Gastrocnemius medialis (tissue), 4 donors: ENCODE measurements at regions not wholly inside any gene's neighbourhood (a gene's known extent, or its start where the extent isn't known, plus 50 kb on each side); places are given as distances from the start of the nearest gene placed in this dataset.

Experiments
- POLR2A ChIP-seq, 2 donors: fragments of 450-650 bp; IDR thresholded peaks; one replicate each; pipeline ENCODE4 v1.6.1; 2017; ENCODE audit warnings: antibody characterized with exemption in 2 of 2, mild to moderate bottlenecking in 2 of 2, moderate library complexity in 2 of 2
- TF ChIP-seq, protein P1 (sequence below), 5 experiments: fragments of 450-650 bp in 3 of 5; fragments of 200-600 bp in 2 of 5; sonication (generic) in 2 of 5; IDR thresholded peaks in 4 of 5; conservative IDR thresholded peaks in 1 of 5; 1 replicate in 4 of 5; 2 replicates in 1 of 5; pipeline ENCODE4 v1.5.1; 2016 to 2019; ENCODE audit warnings: antibody characterized with exemption in 5 of 5, mild to moderate bottlenecking in 3 of 5, moderate library complexity in 3 of 5

DNA sequence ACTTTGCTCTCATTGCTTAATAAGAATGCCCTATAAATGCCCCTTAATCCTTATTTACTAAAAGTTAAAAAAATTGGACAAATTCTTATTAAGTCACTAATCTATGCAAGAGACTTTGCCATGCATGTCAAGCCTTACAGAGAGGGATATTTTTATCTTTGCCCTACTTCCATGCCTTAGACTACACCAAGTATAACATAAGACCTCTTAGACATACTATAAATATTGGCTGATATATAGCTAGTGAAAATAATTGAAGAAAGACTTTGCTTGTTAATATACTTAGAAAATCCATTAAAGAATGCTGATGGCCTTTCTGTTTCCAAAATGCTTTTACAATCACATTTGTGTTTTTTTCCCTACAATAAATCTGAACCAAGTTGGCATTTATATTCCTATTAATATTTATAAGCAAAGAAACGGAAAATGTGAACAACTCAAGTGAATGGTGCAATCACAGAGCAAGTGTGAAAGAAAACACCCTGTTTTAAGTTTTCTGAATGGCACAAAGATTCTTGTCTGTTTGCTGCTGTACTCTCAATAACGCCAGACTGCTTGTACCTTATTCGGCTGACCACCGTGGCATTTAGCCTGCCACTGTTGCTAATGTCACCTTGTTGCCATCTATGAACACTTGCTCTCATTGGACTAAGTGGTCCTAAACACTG lies 105.0 kb downstream of the MC4R start:
- TF ChIP-seq, protein P1, sequence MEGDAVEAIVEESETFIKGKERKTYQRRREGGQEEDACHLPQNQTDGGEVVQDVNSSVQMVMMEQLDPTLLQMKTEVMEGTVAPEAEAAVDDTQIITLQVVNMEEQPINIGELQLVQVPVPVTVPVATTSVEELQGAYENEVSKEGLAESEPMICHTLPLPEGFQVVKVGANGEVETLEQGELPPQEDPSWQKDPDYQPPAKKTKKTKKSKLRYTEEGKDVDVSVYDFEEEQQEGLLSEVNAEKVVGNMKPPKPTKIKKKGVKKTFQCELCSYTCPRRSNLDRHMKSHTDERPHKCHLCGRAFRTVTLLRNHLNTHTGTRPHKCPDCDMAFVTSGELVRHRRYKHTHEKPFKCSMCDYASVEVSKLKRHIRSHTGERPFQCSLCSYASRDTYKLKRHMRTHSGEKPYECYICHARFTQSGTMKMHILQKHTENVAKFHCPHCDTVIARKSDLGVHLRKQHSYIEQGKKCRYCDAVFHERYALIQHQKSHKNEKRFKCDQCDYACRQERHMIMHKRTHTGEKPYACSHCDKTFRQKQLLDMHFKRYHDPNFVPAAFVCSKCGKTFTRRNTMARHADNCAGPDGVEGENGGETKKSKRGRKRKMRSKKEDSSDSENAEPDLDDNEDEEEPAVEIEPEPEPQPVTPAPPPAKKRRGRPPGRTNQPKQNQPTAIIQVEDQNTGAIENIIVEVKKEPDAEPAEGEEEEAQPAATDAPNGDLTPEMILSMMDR (IDR thresholded peaks at IDR 0.05 in 4 of 5, conservative IDR thresholded peaks at IDR 0.05 in 1 of 5): no peak
- no peak for TF ChIP-seq POLR2A (IDR thresholded peaks at IDR 0.05)
